ENCODE measurements at regions not wholly inside any gene's neighbourhood (a gene's known extent, or its start where the extent isn't known, plus 50 kb on each side); places are given as distances from the start of the nearest gene placed in this dataset.

- no peaks in the 10 kb centered on the region for H3K79me2 ChIP-seq (ENCODE audit: insufficient read depth, low read depth)
- no peaks in the 10 kb centered on the region for H4K20me1 ChIP-seq (ENCODE audit: insufficient read depth)
- H3K27ac ChIP-seq, result no peak overlapping the region
- no peaks in the 10 kb centered on the region for H3K27me3 ChIP-seq (ENCODE audit: insufficient read depth, low read depth)
- no peak overlapping the region for H2AFZ ChIP-seq (ENCODE audit: low read depth)
- H3K4me1 ChIP-seq (ENCODE audit: low read depth, poor library complexity, severe bottlenecking), result no peaks in the 10 kb centered on the region
- no peak for TF ChIP-seq CTCF (conservative IDR thresholded peaks at IDR 0.05; ENCODE audit: low read depth, low read length)
- no peak overlapping the region for H3K9ac ChIP-seq
- no peak overlapping the region for H3K4me2 ChIP-seq
- H3K4me3 ChIP-seq (IDR thresholded peaks at IDR 0.05; ENCODE audit: insufficient read depth, low read depth, low read length), result no peak overlapping the region
- no peaks in the 10 kb centered on the region for H3K36me3 ChIP-seq (ENCODE audit: insufficient read depth)
Observed at GRCh38 chr7:71050492-71050891, 81.5 kb upstream of the GALNT17 start.

- Histone ChIP-seq H3K9ac (no peak overlapping the region), H2AFZ (ENCODE audit: low read depth) (no peak overlapping the region), H3K4me2 (no peak overlapping the region), H3K27me3 (ENCODE audit: insufficient read depth, low read depth) (no peaks in the 10 kb centered on the region), H3K36me3 (ENCODE audit: insufficient read depth) (no peaks in the 10 kb centered on the region), H3K79me2 (ENCODE audit: insufficient read depth, low read depth) (no peaks in the 10 kb centered on the region), H3K27ac (no peak overlapping the region), H4K20me1 (ENCODE audit: insufficient read depth) (no peaks in the 10 kb centered on the region), H3K4me3 (IDR thresholded peaks at IDR 0.05; ENCODE audit: insufficient read depth, low read depth, low read length) (no peak overlapping the region), H3K4me1 (ENCODE audit: low read depth, poor library complexity, severe bottlenecking) (no peaks in the 10 kb centered on the region)
- TF ChIP-seq CTCF (conservative IDR thresholded peaks at IDR 0.05; ENCODE audit: low read depth, low read length), result no peak
Observed at GRCh38 chr7:71055504-71055903, 76.4 kb upstream of the GALNT17 start.

GRCh38 chr7:71077743-71078476 lies 54.0 kb upstream of the GALNT17 start:
- Histone ChIP-seq H2AFZ (ENCODE audit: low read depth) (no peak overlapping the region), H3K36me3 (ENCODE audit: insufficient read depth) (no peaks in the 10 kb centered on the region), H3K79me2 (ENCODE audit: insufficient read depth, low read depth) (no peaks in the 10 kb centered on the region), H4K20me1 (ENCODE audit: insufficient read depth) (no peaks in the 10 kb centered on the region), H3K4me3 (IDR thresholded peaks at IDR 0.05; ENCODE audit: insufficient read depth, low read depth, low read length) (no peak overlapping the region), H3K4me1 (ENCODE audit: low read depth, poor library complexity, severe bottlenecking) (no peaks in the 10 kb centered on the region), H3K27me3 (ENCODE audit: insufficient read depth, low read depth) (no peaks in the 10 kb centered on the region), H3K27ac (no peak overlapping the region), H3K4me2 (no peak overlapping the region), H3K9ac (no peak overlapping the region)
- no peak for TF ChIP-seq CTCF (conservative IDR thresholded peaks at IDR 0.05; ENCODE audit: low read depth, low read length)

Data from KMS-11 (cell line).